ENCODE measurements at regions not wholly inside any gene's neighbourhood (a gene's known extent, or its start where the extent isn't known, plus 50 kb on each side); places are given as distances from the start of the nearest gene placed in this dataset.
"Not testable (repeated sequence)": the region's sequence is repeated elsewhere in the genome, so short reads cannot be mapped to it uniquely, and the experiment has no call there.

GRCh38 chr7:51373607-51374006 is 57.0 kb upstream of the COBL start:
- TF ChIP-seq CTCF, POLR2A (IDR thresholded peaks at IDR 0.05): not testable (repeated sequence)
